Right cardiac atrium (tissue), 5 donors: ENCODE measurements at regions not wholly inside any gene's neighbourhood (a gene's known extent, or its start where the extent isn't known, plus 50 kb on each side); places are given as distances from the start of the nearest gene placed in this dataset.

ENCODE experiments used
- ATAC-seq, 2 donors: fragments of 200-7000 bp; cut with Tn5 transposase; one replicate each; pipeline versions ENCODE4 v1.8.0 to v1.9.1; 2020; ENCODE audit warnings: moderate library complexity in 2 of 2, mild to moderate bottlenecking in 1 of 2
- DNase-seq, 3 donors: peaks; one replicate each; pipeline ENCODE4 v3.0.0-alpha.2; 2020
- H3K27ac ChIP-seq: one replicate; pipeline ENCODE4 v1.5.1; 2013; ENCODE audit warnings: mild to moderate bottlenecking, low read length, control low read depth, moderate library complexity
- H3K27me3 ChIP-seq: one replicate; pipeline ENCODE4 v1.6.1; 2013; ENCODE audit not compliant: control insufficient read depth, insufficient read depth
- H3K4me1 ChIP-seq: one replicate; pipeline ENCODE4 v1.6.1; 2013; ENCODE audit warnings: low read length; ENCODE audit not compliant: control insufficient read depth, insufficient read depth
- H3K4me3 ChIP-seq: one replicate; pipeline ENCODE4 v1.5.1; 2013; ENCODE audit warnings: low read length, control low read depth
- H3K9me3 ChIP-seq: one replicate; pipeline ENCODE4 v1.6.1; 2013; ENCODE audit warnings: low read length; ENCODE audit not compliant: control insufficient read depth
- WGBS: extraction: QIAGEN DNeasy Blood & Tissue Kit; methylation state at CpG from one replicate; pipeline ENCODE4 v1.1.7; 2013; 5-methylcytosine and 5-hydroxymethylcytosine counted together
- intact Hi-C, 4 donors: fragments of 100-400 bp; cut with DNase I; formaldehyde crosslinking; loops; one replicate each; pipeline versions ENCODE4 v1.11.0 to v1.14.0; 2022 to 2023
- donor health status: healthy with polysubstance abuse.
- donor health status: DM: no; HTN: yes; CAD: no.
- donor health status: DM: no; HTN: no; CAD: no.
- donor health status: DM: no; HTN: yes; CAD: no; lungs with severe emphysema.
- donor health status: DM: yes; HTN: yes; CAD: no.

- DNase-seq = no peak
- WGBS = 44% methylated on average over 9 of the region's 9 CpGs
- Histone ChIP-seq H3K27me3 (no peaks in the 10 kb centered on the region), H3K9me3 (peaks cover 2% of the 10 kb centered on the region), H3K4me1 (no peaks in the 10 kb centered on the region), H3K4me3 (no peak overlapping the region), H3K27ac (no peak overlapping the region)
- intact Hi-C loops = no loop called here
- ATAC-seq = no peak
Measured at GRCh38 chr5:4212981-4213819, 617.6 kb downstream of the IRX1 start.

GRCh38 chr5:4215143-4215542 lies 619.5 kb downstream of the IRX1 start:
- Histone ChIP-seq H3K27me3 (no peaks in the 10 kb centered on the region), H3K4me1 (no peaks in the 10 kb centered on the region), H3K27ac (no peak overlapping the region), H3K9me3 (peaks cover 6% of the 10 kb centered on the region), H3K4me3 (no peak overlapping the region)
- ATAC-seq = no peak
- no peak for DNase-seq
- intact Hi-C loops = no loop called here

- ATAC-seq (no peak), DNase-seq (no peak)
- no peak overlapping the region for H3K27ac ChIP-seq
- WGBS = 77% methylated on average over 3 of the region's 3 CpGs
- intact Hi-C loops = no loop called here
- peaks cover 6% of the 10 kb centered on the region for H3K9me3 ChIP-seq
- no peaks in the 10 kb centered on the region for H3K4me1 ChIP-seq
- no peaks in the 10 kb centered on the region for H3K27me3 ChIP-seq
- no peak overlapping the region for H3K4me3 ChIP-seq
Measured at GRCh38 chr5:4216142-4216541, 620.5 kb downstream of the IRX1 start.

GRCh38 chr5:4220016-4220415 lies 624.4 kb downstream of the IRX1 start:
- H3K27me3 ChIP-seq = no peaks in the 10 kb centered on the region
- no peak overlapping the region for H3K4me3 ChIP-seq
- DNase-seq (no peak), ATAC-seq (no peak)
- peaks cover 6% of the 10 kb centered on the region for H3K9me3 ChIP-seq
- 87% methylated on average over 7 of the region's 7 CpGs for WGBS
- intact Hi-C loops = no loop called here
- H3K27ac ChIP-seq = no peak overlapping the region
- H3K4me1 ChIP-seq = no peaks in the 10 kb centered on the region

- intact Hi-C loops = no loop called here
- H3K27me3 ChIP-seq = no peaks in the 10 kb centered on the region
- no peak overlapping the region for H3K27ac ChIP-seq
- H3K9me3 ChIP-seq = peaks cover 6% of the 10 kb centered on the region
- H3K4me1 ChIP-seq = no peaks in the 10 kb centered on the region
- 69% methylated on average over 8 of the region's 8 CpGs for WGBS
- DNase-seq (no peak), ATAC-seq (no peak)
- H3K4me3 ChIP-seq = no peak overlapping the region
Measured at GRCh38 chr5:4221048-4221447, 625.4 kb downstream of the IRX1 start.

- no peaks in the 10 kb centered on the region for H3K27me3 ChIP-seq
- no peak overlapping the region for H3K27ac ChIP-seq
- no peaks in the 10 kb centered on the region for H3K4me1 ChIP-seq
- DNase-seq (no peak), ATAC-seq (no peak)
- peaks cover 6% of the 10 kb centered on the region for H3K9me3 ChIP-seq
- no peak overlapping the region for H3K4me3 ChIP-seq
- 85% methylated on average over 6 of the region's 6 CpGs for WGBS
- intact Hi-C loops = no loop called here
Measured at GRCh38 chr5:4222147-4222546, 626.5 kb downstream of the IRX1 start.

- intact Hi-C loops = no loop called here
- Histone ChIP-seq H3K9me3 (peaks cover 4% of the 10 kb centered on the region), H3K4me3 (no peak overlapping the region), H3K27me3 (no peaks in the 10 kb centered on the region), H3K4me1 (no peaks in the 10 kb centered on the region), H3K27ac (no peak overlapping the region)
- 77% methylated on average over 15 of the region's 15 CpGs for WGBS
- ATAC-seq (no peak), DNase-seq (no peak)
Measured at GRCh38 chr5:4222821-4223220, 627.2 kb downstream of the IRX1 start.

GRCh38 chr5:4225741-4226140 lies 630.1 kb downstream of the IRX1 start:
- intact Hi-C loops = no loop called here

GRCh38 chr5:4226565-4226964 lies 630.9 kb downstream of the IRX1 start:
- DNase-seq (no peak), ATAC-seq (no peak)
- Histone ChIP-seq H3K4me1 (no peaks in the 10 kb centered on the region), H3K4me3 (no peak overlapping the region), H3K9me3 (no peaks in the 10 kb centered on the region), H3K27me3 (no peaks in the 10 kb centered on the region), H3K27ac (no peak overlapping the region)
- intact Hi-C loops = no loop called here
- 70% methylated on average over 5 of the region's 5 CpGs for WGBS

More at GRCh38 chr5:4225741-4226140, 630.1 kb downstream of the IRX1 start:
- Histone ChIP-seq H3K4me1 (no peaks in the 10 kb centered on the region), H3K4me3 (no peak overlapping the region), H3K27ac (no peak overlapping the region), H3K9me3 (no peaks in the 10 kb centered on the region), H3K27me3 (no peaks in the 10 kb centered on the region)
- WGBS = 82% methylated on average over 5 of the region's 5 CpGs
- ATAC-seq (no peak), DNase-seq (no peak)

GRCh38 chr5:4228708-4229107 lies 633.1 kb downstream of the IRX1 start:
- no peak for DNase-seq
- no peaks in the 10 kb centered on the region for H3K9me3 ChIP-seq
- intact Hi-C loops = no loop called here

GRCh38 chr5:4229414-4230292 lies 634.0 kb downstream of the IRX1 start:
- intact Hi-C loops = no loop called here
- ATAC-seq = no peak
- Histone ChIP-seq H3K27me3 (no peaks in the 10 kb centered on the region), H3K9me3 (no peaks in the 10 kb centered on the region), H3K4me3 (no peak overlapping the region), H3K27ac (no peak overlapping the region), H3K4me1 (no peaks in the 10 kb centered on the region)
- 86% methylated on average over 17 of the region's 17 CpGs for WGBS
- DNase-seq = no peak

More at GRCh38 chr5:4228708-4229107, 633.1 kb downstream of the IRX1 start:
- Histone ChIP-seq H3K27ac (no peak overlapping the region), H3K4me3 (no peak overlapping the region), H3K27me3 (no peaks in the 10 kb centered on the region), H3K4me1 (no peaks in the 10 kb centered on the region)
- ATAC-seq = no peak
- WGBS = 85% methylated on average over 6 of the region's 6 CpGs
